Lung (tissue), 11 donors: ENCODE measurements at regions not wholly inside any gene's neighbourhood (a gene's known extent, or its start where the extent isn't known, plus 50 kb on each side); places are given as distances from the start of the nearest gene placed in this dataset.

Experiments used
- ATAC-seq: fragments of 200-7000 bp; cut with Tn5 transposase; one replicate; pipeline ENCODE4 v1.9.1; 2020; ENCODE audit warnings: moderate number of reproducible peaks; ENCODE audit not compliant: insufficient read depth, low FRiP score
- DNase-seq, 3 donors: peaks; one replicate each; pipeline ENCODE4 v3.0.0-alpha.2; 2013 to 2017
- H3K27ac ChIP-seq, 2 donors: one replicate each; pipeline ENCODE4 v1.5.1; 2013; ENCODE audit warnings: mild to moderate bottlenecking in 2 of 2, moderate library complexity in 2 of 2, control low read depth in 1 of 2, inconsistent platforms in 1 of 2, low read depth in 1 of 2, low read length in 1 of 2
- H3K27me3 ChIP-seq, 3 donors: one replicate each; pipeline ENCODE4 v1.5.1; 2013; ENCODE audit warnings: low read length in 2 of 3; ENCODE audit not compliant: control insufficient read depth in 3 of 3, insufficient read depth in 3 of 3
- H3K36me3 ChIP-seq, 4 donors: one replicate each; pipeline ENCODE4 v1.5.1; 2013; ENCODE audit warnings: low read length in 4 of 4, mild to moderate bottlenecking in 1 of 4, moderate library complexity in 1 of 4; ENCODE audit not compliant: control insufficient read depth in 4 of 4, insufficient read depth in 4 of 4
- H3K4me1 ChIP-seq, 5 donors: one replicate each; pipeline ENCODE4 v1.5.1; 2013; ENCODE audit warnings: low read length in 5 of 5, mild to moderate bottlenecking in 2 of 5, moderate library complexity in 1 of 5; ENCODE audit not compliant: control insufficient read depth in 5 of 5, insufficient read depth in 5 of 5
- H3K4me3 ChIP-seq: one replicate; pipeline ENCODE4 v1.5.1; 2013; ENCODE audit warnings: mild to moderate bottlenecking, control low read depth, moderate library complexity
- H3K9ac ChIP-seq, 2 donors: one replicate each; pipeline ENCODE4 v1.5.1; 2013; ENCODE audit warnings: low read length in 2 of 2, control low read depth in 1 of 2; ENCODE audit not compliant: insufficient read depth in 1 of 2
- H3K9me3 ChIP-seq, 4 donors: one replicate each; pipeline ENCODE4 v1.5.1; 2013; ENCODE audit warnings: low read length in 3 of 4, mild to moderate bottlenecking in 1 of 4, moderate library complexity in 1 of 4; ENCODE audit not compliant: control insufficient read depth in 4 of 4, insufficient read depth in 3 of 4
- WGBS, 2 donors: extraction: QIAGEN DNeasy Blood & Tissue Kit; methylation state at CpG; one replicate each; pipeline ENCODE4 v1.1.7; 2013; 5-methylcytosine and 5-hydroxymethylcytosine counted together
- TF ChIP-seq, protein P1 (sequence below): IDR thresholded peaks from 2 replicates; pipeline ENCODE4 v1.5.1; 2012; ENCODE audit warnings: mild to moderate bottlenecking; ENCODE audit errors: control extremely low read depth, extremely low read depth
- donor health status: control.
- donor health status: control.
- donor health status: Bipolar disorder and iron deficiency.
- donor health status: healthy.
- donor health status: DM: yes; HTN: yes; CAD: no.

DNA sequence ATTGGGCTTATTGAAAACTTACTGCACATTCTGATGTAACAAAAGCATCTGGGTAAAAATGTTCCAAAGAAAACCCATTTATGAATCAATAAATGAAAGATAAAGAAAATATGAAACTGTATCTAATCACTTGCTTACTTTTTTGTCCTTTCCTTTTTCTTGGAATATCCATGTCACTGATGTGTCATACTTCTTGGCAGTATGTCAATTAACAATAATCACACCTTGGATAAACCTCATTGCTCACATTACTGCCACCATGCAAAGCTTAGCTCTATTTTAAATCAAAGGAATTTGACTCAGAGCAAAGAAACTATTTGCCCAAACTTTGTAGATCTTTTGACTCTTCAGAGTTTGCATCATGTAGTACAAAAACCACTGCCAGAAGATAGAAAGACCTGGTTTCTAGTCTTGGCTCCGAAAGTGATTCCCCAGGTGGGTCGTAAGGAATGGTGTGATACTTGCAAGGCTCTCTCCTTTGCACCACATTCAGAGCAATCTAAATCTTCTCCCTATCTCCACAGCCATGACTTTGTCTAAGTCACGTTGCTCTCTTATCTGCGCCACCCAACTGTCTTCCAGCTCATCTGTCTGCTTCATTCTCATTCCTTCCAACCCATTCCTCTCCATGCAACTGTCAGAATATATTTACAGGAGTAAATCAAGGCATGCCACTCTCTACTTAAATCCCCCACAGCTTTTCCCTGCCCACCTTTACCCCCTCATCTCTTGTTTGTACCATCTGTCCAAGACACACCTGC, 311.9 kb downstream of the COG6 start:
- DNase-seq (no peak), ATAC-seq (no peak)
- H3K27me3 ChIP-seq: no peaks in the 10 kb centered on the region
- no peak overlapping the region for H3K4me3 ChIP-seq
- no peaks in the 10 kb centered on the region for H3K4me1 ChIP-seq
- H3K9ac ChIP-seq: no peak overlapping the region
- H3K9me3 ChIP-seq: no peaks in the 10 kb centered on the region
- TF ChIP-seq, protein P1, sequence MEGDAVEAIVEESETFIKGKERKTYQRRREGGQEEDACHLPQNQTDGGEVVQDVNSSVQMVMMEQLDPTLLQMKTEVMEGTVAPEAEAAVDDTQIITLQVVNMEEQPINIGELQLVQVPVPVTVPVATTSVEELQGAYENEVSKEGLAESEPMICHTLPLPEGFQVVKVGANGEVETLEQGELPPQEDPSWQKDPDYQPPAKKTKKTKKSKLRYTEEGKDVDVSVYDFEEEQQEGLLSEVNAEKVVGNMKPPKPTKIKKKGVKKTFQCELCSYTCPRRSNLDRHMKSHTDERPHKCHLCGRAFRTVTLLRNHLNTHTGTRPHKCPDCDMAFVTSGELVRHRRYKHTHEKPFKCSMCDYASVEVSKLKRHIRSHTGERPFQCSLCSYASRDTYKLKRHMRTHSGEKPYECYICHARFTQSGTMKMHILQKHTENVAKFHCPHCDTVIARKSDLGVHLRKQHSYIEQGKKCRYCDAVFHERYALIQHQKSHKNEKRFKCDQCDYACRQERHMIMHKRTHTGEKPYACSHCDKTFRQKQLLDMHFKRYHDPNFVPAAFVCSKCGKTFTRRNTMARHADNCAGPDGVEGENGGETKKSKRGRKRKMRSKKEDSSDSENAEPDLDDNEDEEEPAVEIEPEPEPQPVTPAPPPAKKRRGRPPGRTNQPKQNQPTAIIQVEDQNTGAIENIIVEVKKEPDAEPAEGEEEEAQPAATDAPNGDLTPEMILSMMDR: no peak
- WGBS, 2 donors: 92 to 98% methylated on average over 4 of the region's 4 CpGs
- H3K36me3 ChIP-seq: no peaks in the 10 kb centered on the region
- H3K27ac ChIP-seq: no peak overlapping the region

DNA sequence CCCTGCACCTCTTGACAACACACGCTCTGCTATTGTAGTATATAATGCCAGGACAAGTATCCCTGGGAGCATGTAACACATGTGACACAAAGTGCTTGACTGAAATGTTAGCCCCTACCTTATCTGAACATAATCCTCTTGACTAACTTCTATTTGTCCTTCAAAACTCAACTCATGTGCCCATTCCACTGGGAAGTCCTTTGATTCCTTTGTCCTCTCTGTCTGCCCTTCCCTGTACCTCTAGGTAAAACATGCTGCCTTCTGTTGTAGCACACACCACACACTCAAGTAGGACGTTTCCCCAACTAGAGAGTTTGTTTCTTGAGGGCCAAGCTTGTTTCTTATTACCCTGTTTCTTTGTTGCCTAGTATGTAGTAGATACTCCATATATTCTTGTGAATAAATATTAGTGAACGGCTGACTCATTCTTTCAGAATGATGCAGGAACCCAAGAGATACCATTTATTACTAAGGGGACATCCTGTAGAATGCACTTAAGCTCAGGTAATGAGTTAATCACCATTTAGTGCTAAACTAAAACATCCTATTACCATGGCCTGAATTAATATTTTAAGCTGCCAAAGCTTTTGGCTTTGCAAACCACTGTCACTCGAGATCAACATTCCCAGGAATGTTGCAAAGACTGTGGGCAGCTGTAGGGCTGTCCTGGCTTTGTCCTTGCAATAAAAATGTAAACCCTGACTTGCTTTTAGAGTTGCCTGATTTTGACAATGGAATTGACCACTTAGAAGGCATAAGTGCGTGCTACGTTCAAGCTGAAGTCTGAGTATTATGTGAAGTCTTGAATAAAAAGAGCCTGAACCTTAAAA, 313.4 kb downstream of the COG6 start:
- ATAC-seq (no peak), DNase-seq (no peak)
- TF ChIP-seq, protein P1: no peak
- Histone ChIP-seq H3K9ac (no peak overlapping the region), H3K4me1 (no peaks in the 10 kb centered on the region), H3K4me3 (no peak overlapping the region), H3K9me3 (no peaks in the 10 kb centered on the region), H3K36me3 (no peaks in the 10 kb centered on the region), H3K27ac (no peak overlapping the region), H3K27me3 (no peaks in the 10 kb centered on the region)
- 78 to 86% methylated on average over 6 of the region's 6 CpGs for WGBS, 2 donors

DNA sequence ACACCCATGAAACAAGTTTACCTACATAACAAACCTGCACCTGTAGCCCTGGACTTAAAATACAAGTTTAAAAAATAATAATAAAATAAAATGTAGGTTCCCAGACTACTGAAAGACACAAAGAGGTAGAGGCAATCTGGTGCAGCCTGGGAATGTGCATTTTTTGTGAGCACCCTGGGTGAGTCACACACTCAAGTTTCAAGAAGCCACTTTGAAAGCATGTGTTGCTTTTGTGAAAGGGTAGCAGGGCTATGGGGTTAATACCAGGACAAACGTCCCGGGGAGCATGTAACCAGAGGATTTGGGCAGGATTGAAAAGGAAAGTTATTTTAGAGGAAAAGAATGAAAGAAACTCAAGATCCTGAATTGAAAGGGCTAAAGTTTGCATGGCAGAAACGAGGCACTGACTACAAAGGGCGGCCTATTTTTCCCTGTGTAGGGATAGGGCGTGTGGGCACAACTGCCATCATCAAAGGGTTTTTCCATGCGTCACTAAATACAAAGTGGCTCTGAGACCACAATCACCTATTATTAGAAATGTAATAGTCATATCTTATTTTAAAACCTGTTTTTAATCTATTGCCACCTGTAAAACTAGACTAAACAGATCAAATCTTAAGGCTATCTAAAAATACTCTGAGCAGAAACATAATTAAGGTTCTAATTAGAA, 314.9 kb downstream of the COG6 start:
- Histone ChIP-seq H3K4me1 (no peaks in the 10 kb centered on the region), H3K4me3 (no peak overlapping the region), H3K36me3 (no peaks in the 10 kb centered on the region), H3K9ac (no peak overlapping the region), H3K27me3 (no peaks in the 10 kb centered on the region), H3K27ac (no peak overlapping the region), H3K9me3 (no peaks in the 10 kb centered on the region)
- TF ChIP-seq, protein P1: no peak
- 84 to 85% methylated on average over 6 of the region's 6 CpGs for WGBS, 2 donors
- ATAC-seq (no peak), DNase-seq (no peak)
